Stimulated activated CD8-positive, alpha-beta memory T cell treated with anti-CD3 and anti-CD28 coated beads, Interleukin-4, amount 100 ng/mL, for 24 hours (primary cell): ENCODE measurements at regions not wholly inside any gene's neighbourhood (a gene's known extent, or its start where the extent isn't known, plus 50 kb on each side); places are given as distances from the start of the nearest gene placed in this dataset.

Experiments used
- DNase-seq: peaks from one replicate; pipeline ENCODE4 v3.0.0-alpha.2; 2020; ENCODE audit warnings: low read depth

GRCh38 chr14:61108496-61109141 lies 127.6 kb downstream of the SLC38A6 start:
- no peak for DNase-seq

- DNase-seq = no peak
Measured at GRCh38 chr14:61107869-61108493, 126.9 kb downstream of the SLC38A6 start.

- DNase-seq = no peak
Measured at GRCh38 chr14:61106959-61107641, 126.1 kb downstream of the SLC38A6 start.

- no peak for DNase-seq
Measured at GRCh38 chr14:61106271-61106958, 125.4 kb downstream of the SLC38A6 start.

- no peak for DNase-seq
Measured at GRCh38 chr14:61104358-61104757, 123.3 kb downstream of the SLC38A6 start.

GRCh38 chr14:61103541-61104339 lies 122.7 kb downstream of the SLC38A6 start:
- no peak for DNase-seq

GRCh38 chr14:61102549-61103466 lies 121.8 kb downstream of the SLC38A6 start:
- no peak for DNase-seq
